ENCODE measurements at regions not wholly inside any gene's neighbourhood (a gene's known extent, or its start where the extent isn't known, plus 50 kb on each side); places are given as distances from the start of the nearest gene placed in this dataset.

DNA sequence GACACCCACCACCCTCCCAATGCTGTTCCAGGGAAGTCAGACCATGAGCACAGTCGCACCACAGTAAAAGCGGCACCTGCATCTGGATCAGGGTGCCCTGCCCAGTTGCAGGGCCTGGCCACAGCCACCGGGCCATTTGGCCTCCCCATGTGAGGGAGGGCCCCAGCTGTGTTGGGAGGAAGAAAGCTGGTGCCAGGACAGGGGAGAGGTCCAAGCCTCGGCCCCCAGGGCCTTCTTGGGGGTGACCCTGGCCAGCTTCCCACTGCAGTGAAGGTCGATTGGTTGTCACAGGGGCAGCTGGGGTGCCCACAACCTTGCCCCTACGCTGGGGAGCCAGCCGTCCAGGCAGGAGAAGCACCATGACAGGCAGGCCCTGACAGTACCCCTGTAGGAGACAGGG, 183.2 kb upstream of the RAB6C start:
- WGBS (ENCODE audit: low lambda C conversion rate), result no CpG with 5 or more reads among the region's 7 CpGs
- H3K9ac ChIP-seq, result no peak overlapping the region
- H2AFZ ChIP-seq (ENCODE audit: low read depth), result no peak overlapping the region
- no peak overlapping the region for H3K27ac ChIP-seq (ENCODE audit: low read depth in 2 of 2, low read length in 1 of 2)
- no peak overlapping the region for H3K4me3 ChIP-seq (ENCODE audit: low read depth in 2 of 2, low read length in 1 of 2)
- H3K36me3 ChIP-seq (replicated peaks in 1 of 2; ENCODE audit: control insufficient read depth in 1 of 2, insufficient read depth in 2 of 2, low read length in 1 of 2), result no peaks in the 10 kb centered on the region
- H3K4me1 ChIP-seq (ENCODE audit: control insufficient read depth in 1 of 2, insufficient read depth in 2 of 2, low read depth in 1 of 2, low read length in 1 of 2), result peaks cover 0 to 25% of the 10 kb centered on the region in 2 experiments; a peak in 2 of 4 replicates
- H3K9me2 ChIP-seq, result no peaks in the 10 kb centered on the region
- no peaks in the 10 kb centered on the region for H3K9me3 ChIP-seq
- no peak overlapping the region for H3K4me2 ChIP-seq
- TF ChIP-seq EP300 (IDR thresholded peaks at IDR 0.05; ENCODE audit: borderline replicate concordance in 1 of 2, low read depth in 1 of 2, low read length in 1 of 2), result no peak
- no peak for TF ChIP-seq NFIC (IDR thresholded peaks at IDR 0.05; ENCODE audit: borderline replicate concordance)
- TF ChIP-seq, protein P1, sequence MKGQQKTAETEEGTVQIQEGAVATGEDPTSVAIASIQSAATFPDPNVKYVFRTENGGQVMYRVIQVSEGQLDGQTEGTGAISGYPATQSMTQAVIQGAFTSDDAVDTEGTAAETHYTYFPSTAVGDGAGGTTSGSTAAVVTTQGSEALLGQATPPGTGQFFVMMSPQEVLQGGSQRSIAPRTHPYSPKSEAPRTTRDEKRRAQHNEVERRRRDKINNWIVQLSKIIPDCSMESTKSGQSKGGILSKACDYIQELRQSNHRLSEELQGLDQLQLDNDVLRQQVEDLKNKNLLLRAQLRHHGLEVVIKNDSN (IDR thresholded peaks at IDR 0.05; ENCODE audit: borderline replicate concordance, low read depth), result no peak
- no peak for TF ChIP-seq FOXJ3 (CRISPR knock-in tag; IDR thresholded peaks at IDR 0.05)
- TF ChIP-seq RAD21 (IDR thresholded peaks at IDR 0.05; ENCODE audit: low read length), result no peak
- TF ChIP-seq NRF1 (IDR thresholded peaks at IDR 0.05; ENCODE audit: low read depth, low read length), result no peak
- TF ChIP-seq JUND (IDR thresholded peaks at IDR 0.05), result no peak
- TF ChIP-seq PBX3 (IDR thresholded peaks at IDR 0.05), result no peak
- no peaks in the 10 kb centered on the region for H3K27me3 ChIP-seq (ENCODE audit: insufficient read depth)
- no peaks in the 10 kb centered on the region for H3F3A ChIP-seq (replicated peaks; ENCODE audit: insufficient read depth)
- CTCF ChIA-PET, result no interaction called here
- POLR2A ChIA-PET, result no interaction called here
- H4K20me1 ChIP-seq (ENCODE audit: insufficient read depth), result no peaks in the 10 kb centered on the region
- no peak for DNase-seq
- no peaks in the 10 kb centered on the region for H3K79me2 ChIP-seq (ENCODE audit: insufficient read depth)

DNA sequence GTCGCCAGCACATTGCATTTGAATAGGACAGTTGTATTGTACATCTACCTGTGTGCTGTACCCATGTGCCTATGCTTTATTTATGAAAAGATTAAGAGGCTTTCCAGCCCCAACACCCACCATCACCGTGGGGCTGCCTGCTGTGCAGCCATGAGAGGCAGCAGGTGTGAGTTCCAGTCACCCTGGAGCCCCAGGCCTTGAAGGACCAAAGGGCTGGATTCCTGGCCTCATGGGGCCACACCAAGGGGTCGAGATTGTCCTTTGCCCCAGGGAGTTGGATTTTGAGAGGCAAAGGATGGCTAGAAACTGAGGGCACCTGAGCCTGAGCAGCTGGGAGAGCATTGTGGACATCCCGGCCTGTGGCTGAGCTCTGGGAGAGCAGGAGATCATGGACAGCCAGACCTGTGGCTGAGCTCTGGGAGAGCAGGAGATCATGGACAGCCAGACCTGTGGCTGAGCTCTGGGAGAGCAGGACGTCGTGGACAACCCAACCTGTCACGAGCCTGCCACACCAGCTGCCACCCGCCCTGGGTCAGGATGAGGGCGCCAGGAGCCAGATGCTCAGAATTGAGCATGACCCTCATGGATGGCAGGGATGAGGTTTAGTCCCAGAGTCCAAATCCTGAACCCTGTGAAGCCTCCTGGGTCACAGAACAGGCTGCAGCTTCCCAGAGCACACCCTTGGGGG, 182.5 kb upstream of the RAB6C start:
- Histone ChIP-seq H3K79me2 (ENCODE audit: insufficient read depth) (no peaks in the 10 kb centered on the region), H3K9me3 (no peaks in the 10 kb centered on the region), H3K9ac (no peak overlapping the region), H3K4me3 (ENCODE audit: low read depth in 2 of 2, low read length in 1 of 2) (no peak overlapping the region), H3K27me3 (ENCODE audit: insufficient read depth) (no peaks in the 10 kb centered on the region), H3F3A (replicated peaks; ENCODE audit: insufficient read depth) (no peaks in the 10 kb centered on the region), H4K20me1 (ENCODE audit: insufficient read depth) (no peaks in the 10 kb centered on the region), H3K36me3 (replicated peaks in 1 of 2; ENCODE audit: control insufficient read depth in 1 of 2, insufficient read depth in 2 of 2, low read length in 1 of 2) (no peaks in the 10 kb centered on the region), H2AFZ (ENCODE audit: low read depth) (no peak overlapping the region), H3K4me2 (no peak overlapping the region), H3K9me2 (no peaks in the 10 kb centered on the region), H3K27ac (ENCODE audit: low read depth in 2 of 2, low read length in 1 of 2) (no peak overlapping the region), H3K4me1 (ENCODE audit: control insufficient read depth in 1 of 2, insufficient read depth in 2 of 2, low read depth in 1 of 2, low read length in 1 of 2) (peaks cover 0 to 25% of the 10 kb centered on the region in 2 experiments; a peak in 2 of 4 replicates)
- CTCF ChIA-PET, result interaction anchor here (0.5 kb wide), 1 partner anchor 337 kb away, joined by 3 read pairs; no protein-coding TSS in a partner anchor
- POLR2A ChIA-PET, result no interaction called here
- no peak for DNase-seq
- 20% methylated on average over 8 of the region's 9 CpGs for WGBS (ENCODE audit: low lambda C conversion rate)
- TF ChIP-seq TEAD4 (IDR thresholded peaks at IDR 0.05; ENCODE audit: borderline replicate concordance, insufficient read depth) (no peak), TAF1 (IDR thresholded peaks at IDR 0.05; ENCODE audit: borderline replicate concordance, low read depth, low read length) (no peak)

Measured in SK-N-SH (cell line).